MM.1S (cell line): ENCODE measurements at regions not wholly inside any gene's neighbourhood (a gene's known extent, or its start where the extent isn't known, plus 50 kb on each side); places are given as distances from the start of the nearest gene placed in this dataset.

Experiments used
- DNase-seq: peaks from one replicate; pipeline ENCODE4 v3.0.0-alpha.2; 2015
- H2AFZ ChIP-seq: fragments of 300-600 bp; sonication (generic); 2 replicates; pipeline ENCODE4 v1.6.0; 2016; ENCODE audit warnings: antibody characterized with exemption, low read length
- H3F3A ChIP-seq: fragments of 300-600 bp; sonication (generic); 2 replicates; pipeline ENCODE4 v1.6.1; 2016; ENCODE audit warnings: mild to moderate bottlenecking, antibody characterized with exemption, low read length, moderate library complexity, mixed read lengths; ENCODE audit not compliant: insufficient read depth
- H3K27ac ChIP-seq: fragments of 300-600 bp; sonication (generic); 2 replicates; pipeline ENCODE4 v1.5.1; 2016; ENCODE audit warnings: mild to moderate bottlenecking, low read length
- H3K27me3 ChIP-seq: fragments of 300-600 bp; sonication (generic); replicated peaks from 2 replicates; pipeline ENCODE4 v1.6.0; 2016; ENCODE audit warnings: low read length; ENCODE audit not compliant: insufficient read depth
- H3K36me3 ChIP-seq: fragments of 300-600 bp; sonication (generic); replicated peaks from 2 replicates; pipeline ENCODE4 v1.6.1; 2016; ENCODE audit warnings: mild to moderate bottlenecking, low read length, mixed read lengths; ENCODE audit not compliant: insufficient read depth
- H3K4me1 ChIP-seq: fragments of 300-600 bp; sonication (generic); 2 replicates; pipeline ENCODE4 v1.6.1; 2016; ENCODE audit warnings: low read length, mixed read lengths
- H3K4me2 ChIP-seq: fragments of 300-600 bp; sonication (generic); 2 replicates; pipeline ENCODE4 v1.6.0; 2016; ENCODE audit warnings: low read depth, low read length
- H3K4me3 ChIP-seq: fragments of 300-600 bp; sonication (generic); 2 replicates; pipeline ENCODE4 v1.5.1; 2016; ENCODE audit warnings: low read length, mixed read lengths
- H3K79me2 ChIP-seq: fragments of 300-600 bp; sonication (generic); 2 replicates; pipeline ENCODE4 v1.6.1; 2016; ENCODE audit warnings: mixed run types, low read length, mixed read lengths
- H3K9ac ChIP-seq: fragments of 300-600 bp; sonication (generic); 2 replicates; pipeline ENCODE4 v1.6.1; 2016; ENCODE audit warnings: low read length, mixed read lengths
- H3K9me2 ChIP-seq: fragments of 300-600 bp; sonication (generic); replicated peaks from 2 replicates; pipeline ENCODE4 v1.6.1; 2016; ENCODE audit warnings: mild to moderate bottlenecking, low read length, mixed read lengths; ENCODE audit not compliant: insufficient read depth
- H3K9me3 ChIP-seq: fragments of 300-600 bp; sonication (generic); replicated peaks from 2 replicates; pipeline ENCODE4 v1.6.1; 2016; ENCODE audit warnings: mild to moderate bottlenecking, low read length, mixed read lengths; ENCODE audit not compliant: insufficient read depth
- H4K20me1 ChIP-seq: fragments of 300-600 bp; sonication (generic); 2 replicates; pipeline ENCODE4 v1.6.1; 2016; ENCODE audit warnings: mild to moderate bottlenecking, low read length, moderate library complexity, mixed read lengths; ENCODE audit not compliant: insufficient read depth
- EZH2 ChIP-seq: fragments of 300-600 bp; sonication (generic); optimal IDR thresholded peaks from 2 replicates; pipeline ENCODE3; 2017; ENCODE audit warnings: low read depth, mild to moderate bottlenecking, antibody characterized with exemption, low read length, mixed read lengths
- EZH2phosphoT487 ChIP-seq: fragments of 300-600 bp; sonication (generic); IDR thresholded peaks from 2 replicates; pipeline ENCODE4 v1.6.1; 2018; ENCODE audit warnings: antibody characterized with exemption, low read length
- TF ChIP-seq, protein P1 (sequence below): fragments of 300-600 bp; sonication (generic); IDR thresholded peaks from 2 replicates; pipeline ENCODE4 v1.5.1; 2016; ENCODE audit warnings: antibody characterized with exemption, low read length, mixed read lengths

- DNase-seq: no peak
- H3K27me3 ChIP-seq: no peaks in the 10 kb centered on the region
- H3K4me1 ChIP-seq: no peaks in the 10 kb centered on the region
- no peaks in the 10 kb centered on the region for H3K9me2 ChIP-seq
- H3F3A ChIP-seq: no peaks in the 10 kb centered on the region
- H3K9ac ChIP-seq: no peak overlapping the region
- no peak overlapping the region for H3K4me2 ChIP-seq
- no peaks in the 10 kb centered on the region for H3K9me3 ChIP-seq
- no peak overlapping the region for H2AFZ ChIP-seq
- no peak overlapping the region for H3K27ac ChIP-seq
- no peaks in the 10 kb centered on the region for H4K20me1 ChIP-seq
- TF ChIP-seq, protein P1, sequence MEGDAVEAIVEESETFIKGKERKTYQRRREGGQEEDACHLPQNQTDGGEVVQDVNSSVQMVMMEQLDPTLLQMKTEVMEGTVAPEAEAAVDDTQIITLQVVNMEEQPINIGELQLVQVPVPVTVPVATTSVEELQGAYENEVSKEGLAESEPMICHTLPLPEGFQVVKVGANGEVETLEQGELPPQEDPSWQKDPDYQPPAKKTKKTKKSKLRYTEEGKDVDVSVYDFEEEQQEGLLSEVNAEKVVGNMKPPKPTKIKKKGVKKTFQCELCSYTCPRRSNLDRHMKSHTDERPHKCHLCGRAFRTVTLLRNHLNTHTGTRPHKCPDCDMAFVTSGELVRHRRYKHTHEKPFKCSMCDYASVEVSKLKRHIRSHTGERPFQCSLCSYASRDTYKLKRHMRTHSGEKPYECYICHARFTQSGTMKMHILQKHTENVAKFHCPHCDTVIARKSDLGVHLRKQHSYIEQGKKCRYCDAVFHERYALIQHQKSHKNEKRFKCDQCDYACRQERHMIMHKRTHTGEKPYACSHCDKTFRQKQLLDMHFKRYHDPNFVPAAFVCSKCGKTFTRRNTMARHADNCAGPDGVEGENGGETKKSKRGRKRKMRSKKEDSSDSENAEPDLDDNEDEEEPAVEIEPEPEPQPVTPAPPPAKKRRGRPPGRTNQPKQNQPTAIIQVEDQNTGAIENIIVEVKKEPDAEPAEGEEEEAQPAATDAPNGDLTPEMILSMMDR: no peak
- TF ChIP-seq EZH2 (no peak), EZH2phosphoT487 (no peak)
- H3K4me3 ChIP-seq: no peak overlapping the region
- H3K36me3 ChIP-seq: no peaks in the 10 kb centered on the region
- H3K79me2 ChIP-seq: no peaks in the 10 kb centered on the region
These were observed 309.8 kb upstream of the HAND2 start for GRCh38 chr4:173839865-173840264.

DNA sequence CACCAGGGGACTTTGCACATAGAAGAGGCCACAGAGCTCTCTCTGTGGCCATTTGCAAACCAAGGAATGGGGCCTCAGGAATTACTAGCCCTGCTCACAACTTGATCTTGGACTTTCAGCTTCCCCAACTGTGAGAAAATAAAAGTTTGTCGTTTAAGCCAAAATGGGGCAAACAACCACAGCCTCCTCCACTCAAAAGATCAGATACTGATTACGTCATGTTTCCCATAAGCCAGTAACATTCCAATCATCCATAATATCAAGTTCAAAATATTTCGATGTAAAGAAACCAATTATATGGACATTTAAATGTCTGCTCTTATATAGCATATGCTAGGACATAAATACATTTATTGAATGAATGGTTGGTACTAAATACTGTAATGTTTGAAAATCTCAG is 307.5 kb upstream of the HAND2 start:
- TF ChIP-seq EZH2 (no peak), EZH2phosphoT487 (no peak)
- TF ChIP-seq, protein P1: no peak
- no peak overlapping the region for H3K4me3 ChIP-seq
- no peaks in the 10 kb centered on the region for H3K9me2 ChIP-seq
- H3K4me1 ChIP-seq: no peaks in the 10 kb centered on the region
- H3F3A ChIP-seq: no peaks in the 10 kb centered on the region
- H2AFZ ChIP-seq: no peak overlapping the region
- H4K20me1 ChIP-seq: no peaks in the 10 kb centered on the region
- no peak overlapping the region for H3K27ac ChIP-seq
- H3K27me3 ChIP-seq: no peaks in the 10 kb centered on the region
- no peaks in the 10 kb centered on the region for H3K79me2 ChIP-seq
- H3K36me3 ChIP-seq: no peaks in the 10 kb centered on the region
- no peaks in the 10 kb centered on the region for H3K9me3 ChIP-seq
- no peak overlapping the region for H3K9ac ChIP-seq
- no peak for DNase-seq
- H3K4me2 ChIP-seq: no peak overlapping the region

GRCh38 chr4:173835903-173836302 is 305.9 kb upstream of the HAND2 start:
- Histone ChIP-seq H3K9me3 (no peaks in the 10 kb centered on the region), H3K36me3 (no peaks in the 10 kb centered on the region), H3K4me1 (no peaks in the 10 kb centered on the region), H2AFZ (no peak overlapping the region), H4K20me1 (no peaks in the 10 kb centered on the region), H3K9me2 (no peaks in the 10 kb centered on the region), H3K4me2 (no peak overlapping the region), H3K9ac (no peak overlapping the region), H3K27ac (no peak overlapping the region), H3K27me3 (no peaks in the 10 kb centered on the region), H3K4me3 (no peak overlapping the region), H3F3A (no peaks in the 10 kb centered on the region), H3K79me2 (no peaks in the 10 kb centered on the region)
- TF ChIP-seq, protein P1: no peak
- TF ChIP-seq EZH2phosphoT487: no peak
- TF ChIP-seq EZH2: no peak
- no peak for DNase-seq
